Upper lobe of left lung (tissue), 6 donors: ENCODE measurements at regions not wholly inside any gene's neighbourhood (a gene's known extent, or its start where the extent isn't known, plus 50 kb on each side); places are given as distances from the start of the nearest gene placed in this dataset.

Experiments
- ATAC-seq, 2 donors: fragments of 200-7000 bp; cut with Tn5 transposase; one replicate each; pipeline ENCODE4 v1.9.1; 2022; ENCODE audit warnings: mild to moderate bottlenecking in 2 of 2, moderate library complexity in 2 of 2; ENCODE audit not compliant: low FRiP score in 2 of 2
- DNase-seq, 2 donors: peaks; one replicate each; pipeline ENCODE4 v3.0.0-alpha.2; 2019 to 2020
- H3K27ac ChIP-seq, 4 donors: fragments of 200-600 bp; sonication (generic); one replicate each; pipeline ENCODE4 v1.5.1; 2016 to 2019
- H3K27me3 ChIP-seq, 4 donors: fragments of 200-600 bp; sonication (generic); one replicate each; pipeline ENCODE4 v1.5.1; 2017 to 2019
- H3K36me3 ChIP-seq, 4 donors: fragments of 200-600 bp; sonication (generic); one replicate each; pipeline ENCODE4 v1.5.1; 2016 to 2019
- H3K4me1 ChIP-seq, 4 donors: fragments of 200-600 bp; sonication (generic); one replicate each; pipeline ENCODE4 v1.5.1; 2018 to 2019
- H3K4me3 ChIP-seq, 4 donors: fragments of 200-600 bp; sonication (generic); one replicate each; pipeline ENCODE4 v1.5.1; 2017 to 2019; ENCODE audit warnings: mild to moderate bottlenecking in 2 of 4, moderate library complexity in 1 of 4
- H3K9me3 ChIP-seq, 4 donors: fragments of 200-600 bp; sonication (generic); one replicate each; pipeline ENCODE4 v1.5.1; 2018 to 2019
- CTCF ChIP-seq, 6 experiments: fragments of 450-650 bp in 4 of 6; fragments of 200-600 bp in 2 of 6; sonication (generic) in 2 of 6; IDR thresholded peaks; one replicate each; pipeline ENCODE4 v1.5.1; 2016 to 2019; ENCODE audit warnings: antibody characterized with exemption in 6 of 6
- EP300 ChIP-seq, 4 donors: sonication (generic); formaldehyde crosslinking; IDR thresholded peaks; one replicate each; pipeline ENCODE4 v1.5.1; 2017; ENCODE audit warnings: antibody characterized with exemption in 4 of 4, control low read depth in 2 of 4
- POLR2A ChIP-seq, 4 donors: fragments of 450-650 bp; IDR thresholded peaks; one replicate each; pipeline ENCODE4 v1.5.1; 2016 to 2017; ENCODE audit warnings: antibody characterized with exemption in 4 of 4, mild to moderate bottlenecking in 2 of 4
- POLR2AphosphoS5 ChIP-seq, 2 donors: sonication (generic); formaldehyde crosslinking; IDR thresholded peaks; one replicate each; pipeline ENCODE4 v1.5.1; 2017; ENCODE audit warnings: antibody characterized with exemption in 2 of 2
- WGBS, 2 donors: methylation state at CpG; one replicate each; pipeline ENCODE4 v1.1.5; 2017 to 2018; 5-methylcytosine and 5-hydroxymethylcytosine counted together
- donor health status: DM: no; HTN: no; CAD: no; lungs with moderate emphysema.
- donor health status: DM: no; HTN: yes; CAD: no; lungs with severe emphysema.

- H3K4me1 ChIP-seq, result no peaks in the 10 kb centered on the region
- no peak overlapping the region for H3K4me3 ChIP-seq
- H3K27me3 ChIP-seq, result no peaks in the 10 kb centered on the region
- no peaks in the 10 kb centered on the region for H3K36me3 ChIP-seq
- TF ChIP-seq CTCF (IDR thresholded peaks at IDR 0.05) (no peak), POLR2A (IDR thresholded peaks at IDR 0.05) (no peak), POLR2AphosphoS5 (IDR thresholded peaks at IDR 0.05) (no peak), EP300 (IDR thresholded peaks at IDR 0.05) (no peak)
- no peaks in the 10 kb centered on the region for H3K9me3 ChIP-seq
- ATAC-seq, result no peak
- DNase-seq, result no peak
- WGBS, 2 donors, result 33 to 53% methylated on average over 1 of the region's 1 CpG
- no peak overlapping the region for H3K27ac ChIP-seq
These were observed 667.7 kb upstream of the FOXG1 start for GRCh38 chr14:28098856-28099255.

GRCh38 chr14:28102001-28102400, 664.6 kb upstream of the FOXG1 start:
- H3K4me1 ChIP-seq, result no peaks in the 10 kb centered on the region
- no peaks in the 10 kb centered on the region for H3K36me3 ChIP-seq
- no peak for ATAC-seq
- no peaks in the 10 kb centered on the region for H3K27me3 ChIP-seq
- H3K9me3 ChIP-seq, result no peaks in the 10 kb centered on the region
- no peak for TF ChIP-seq CTCF (IDR thresholded peaks at IDR 0.05)
- no peak for TF ChIP-seq POLR2AphosphoS5 (IDR thresholded peaks at IDR 0.05)
- TF ChIP-seq EP300 (IDR thresholded peaks at IDR 0.05), result no peak
- no peak for TF ChIP-seq POLR2A (IDR thresholded peaks at IDR 0.05)
- no peak for DNase-seq
- no peak overlapping the region for H3K27ac ChIP-seq
- H3K4me3 ChIP-seq, result no peak overlapping the region

GRCh38 chr14:28102814-28103213, 663.8 kb upstream of the FOXG1 start:
- DNase-seq (no peak), ATAC-seq (no peak)
- TF ChIP-seq POLR2A (IDR thresholded peaks at IDR 0.05) (no peak), CTCF (IDR thresholded peaks at IDR 0.05) (no peak), EP300 (IDR thresholded peaks at IDR 0.05) (no peak), POLR2AphosphoS5 (IDR thresholded peaks at IDR 0.05) (no peak)
- Histone ChIP-seq H3K27ac (no peak overlapping the region), H3K36me3 (no peaks in the 10 kb centered on the region), H3K4me1 (no peaks in the 10 kb centered on the region), H3K4me3 (no peak overlapping the region), H3K9me3 (no peaks in the 10 kb centered on the region), H3K27me3 (no peaks in the 10 kb centered on the region)
- 56% methylated on average over 3 of the region's 3 CpGs for WGBS, 2 donors

- DNase-seq (no peak), ATAC-seq (no peak)
- 78 to 80% methylated on average over 2 of the region's 2 CpGs for WGBS, 2 donors
- Histone ChIP-seq H3K36me3 (no peaks in the 10 kb centered on the region), H3K27ac (no peak overlapping the region), H3K27me3 (no peaks in the 10 kb centered on the region), H3K9me3 (no peaks in the 10 kb centered on the region), H3K4me3 (no peak overlapping the region), H3K4me1 (no peaks in the 10 kb centered on the region)
- TF ChIP-seq POLR2AphosphoS5 (IDR thresholded peaks at IDR 0.05), result no peak
- no peak for TF ChIP-seq POLR2A (IDR thresholded peaks at IDR 0.05)
- TF ChIP-seq CTCF (IDR thresholded peaks at IDR 0.05), result no peak
- TF ChIP-seq EP300 (IDR thresholded peaks at IDR 0.05), result no peak
These were observed 653.3 kb upstream of the FOXG1 start for GRCh38 chr14:28113311-28113710.

GRCh38 chr14:28116716-28117115, 649.9 kb upstream of the FOXG1 start:
- no peak for ATAC-seq
- Histone ChIP-seq H3K27ac (no peak overlapping the region), H3K9me3 (no peaks in the 10 kb centered on the region), H3K36me3 (no peaks in the 10 kb centered on the region), H3K27me3 (no peaks in the 10 kb centered on the region), H3K4me3 (no peak overlapping the region), H3K4me1 (no peaks in the 10 kb centered on the region)
- DNase-seq, result no peak
- no peak for TF ChIP-seq EP300 (IDR thresholded peaks at IDR 0.05)
- TF ChIP-seq POLR2A (IDR thresholded peaks at IDR 0.05), result no peak
- no peak for TF ChIP-seq POLR2AphosphoS5 (IDR thresholded peaks at IDR 0.05)
- TF ChIP-seq CTCF (IDR thresholded peaks at IDR 0.05), result no peak
